H1 (cell line): ENCODE measurements at regions not wholly inside any gene's neighbourhood (a gene's known extent, or its start where the extent isn't known, plus 50 kb on each side); places are given as distances from the start of the nearest gene placed in this dataset.

ENCODE experiments used
- CTCF ChIA-PET: fragments of 300-600 bp; sonication (Branson Sonifier 250); formaldehyde crosslinking; loops from one replicate; lab custom pipeline; 2021; ENCODE audit not compliant: partially characterized antibody; lab: Charles Lee
- POLR2A ChIA-PET: fragments of 300-600 bp; sonication (Branson Sonifier 250); formaldehyde crosslinking; loops from one replicate; lab custom pipeline; 2021; ENCODE audit warnings: inconsistent platforms; ENCODE audit not compliant: partially characterized antibody; lab: Charles Lee
- DNase-seq, 2 experiments: peaks; one replicate each; pipeline versions ENCODE4 v3.0.0 to v3.0.0-alpha.2; 2010 to 2022; ENCODE audit warnings: low spot score in 2 of 2, low read depth in 1 of 2, mixed read lengths in 1 of 2
- FAIRE-seq: peaks from 2 replicates; lab custom pipeline; 2011; peaks lifted over from hg19 to GRCh38; lab: Jason Lieb, UNC
- H2AFZ ChIP-seq: 2 replicates; pipeline ENCODE4 v1.8.1; 2012; ENCODE audit warnings: low read length, inconsistent platforms
- H2AK5ac ChIP-seq: 2 replicates; pipeline ENCODE4 v1.6.1; 2013; ENCODE audit warnings: low read depth, low read length
- H2BK120ac ChIP-seq: replicated peaks from 2 replicates; pipeline ENCODE3; 2013; ENCODE audit warnings: low read depth, low read length, inconsistent platforms
- H2BK12ac ChIP-seq: 2 replicates; pipeline ENCODE4 v1.6.1; 2013; ENCODE audit warnings: low read depth, low read length
- H2BK15ac ChIP-seq: 2 replicates; pipeline ENCODE4 v1.6.1; 2013; ENCODE audit warnings: low read length
- H2BK20ac ChIP-seq: 2 replicates; pipeline ENCODE4 v1.6.1; 2013; ENCODE audit warnings: low read length
- H2BK5ac ChIP-seq: 2 replicates; pipeline ENCODE4 v1.6.1; 2013; ENCODE audit warnings: low read depth, low read length
- H3K14ac ChIP-seq: 2 replicates; pipeline ENCODE4 v1.6.1; 2013; ENCODE audit warnings: inconsistent platforms; ENCODE audit not compliant: insufficient read length
- H3K18ac ChIP-seq: 2 replicates; pipeline ENCODE4 v1.6.1; 2013; ENCODE audit warnings: low read length; ENCODE audit errors: extremely low read depth
- H3K23ac ChIP-seq: 2 replicates; pipeline ENCODE4 v1.6.1; 2013; ENCODE audit warnings: inconsistent platforms; ENCODE audit not compliant: insufficient read length
- H3K23me2 ChIP-seq: 2 replicates; pipeline ENCODE4 v1.6.1; 2013; ENCODE audit warnings: low read depth, low read length
- H3K27ac ChIP-seq: 2 replicates; pipeline ENCODE4 v1.6.1; 2011; ENCODE audit warnings: low read depth, low read length, inconsistent platforms
- H3K27me3 ChIP-seq, 4 experiments: replicated peaks in 1 of 4; 1 replicate in 1 of 4; 2 replicates in 3 of 4; pipeline versions ENCODE4 v1.6.1 to v1.8.1; 2011 to 2013; ENCODE audit warnings: low read length in 3 of 4, mild to moderate bottlenecking in 3 of 4, inconsistent platforms in 2 of 4, mixed read lengths in 2 of 4, moderate library complexity in 1 of 4; ENCODE audit not compliant: control insufficient read depth in 3 of 4, insufficient read depth in 3 of 4; ENCODE audit errors: extremely low read depth in 1 of 4
- H3K36me3 ChIP-seq, 4 experiments: 2 replicates each; pipeline versions ENCODE4 v1.6.1 to v1.8.1; 2011 to 2013; ENCODE audit warnings: mild to moderate bottlenecking in 4 of 4, low read length in 3 of 4, moderate library complexity in 2 of 4, control low read depth in 1 of 4, inconsistent platforms in 1 of 4; ENCODE audit not compliant: insufficient read depth in 4 of 4, control insufficient read depth in 2 of 4
- H3K4ac ChIP-seq: replicated peaks from 2 replicates; pipeline ENCODE3; 2013; ENCODE audit warnings: low read length, low read depth, mixed read lengths, inconsistent platforms; ENCODE audit not compliant: insufficient read length
- H3K4me1 ChIP-seq, 4 experiments: replicated peaks in 1 of 4; 1 replicate in 1 of 4; 2 replicates in 3 of 4; pipeline versions ENCODE4 v1.6.1 to v1.8.1; 2011 to 2013; ENCODE audit warnings: low read length in 3 of 4, inconsistent platforms in 2 of 4, mixed read lengths in 1 of 4; ENCODE audit not compliant: insufficient read depth in 4 of 4, control insufficient read depth in 3 of 4
- H3K4me2 ChIP-seq, 2 experiments: 2 replicates each; pipeline versions ENCODE4 v1.6.1 to v1.8.1; 2011 to 2013; ENCODE audit warnings: low read depth in 2 of 2, low read length in 2 of 2, control low read depth in 1 of 2, inconsistent platforms in 1 of 2, mild to moderate bottlenecking in 1 of 2; ENCODE audit not compliant: insufficient read depth in 1 of 2
- H3K4me3 ChIP-seq, 4 experiments: fragments of 200-600, 300-600 bp in 1 of 4; sonication (generic), shearing (Covaris generic), sonication (Bioruptor Twin) in 1 of 4; 2 replicates each; pipeline versions ENCODE4 v1.5.1 to v1.8.1; 2011 to 2016; ENCODE audit warnings: low read length in 4 of 4, low read depth in 3 of 4, control low read depth in 2 of 4, inconsistent platforms in 2 of 4, mild to moderate bottlenecking in 2 of 4, mixed read lengths in 1 of 4, moderate library complexity in 1 of 4; ENCODE audit not compliant: insufficient read depth in 2 of 4; ENCODE audit errors: extremely low read depth in 1 of 4
- H3K56ac ChIP-seq: replicated peaks from 2 replicates; pipeline ENCODE3; 2013; ENCODE audit warnings: low read depth, mild to moderate bottlenecking, mixed read lengths, low read length, inconsistent platforms; ENCODE audit not compliant: insufficient read length
- H3K79me1 ChIP-seq: 2 replicates; pipeline ENCODE4 v1.6.1; 2013; ENCODE audit warnings: low read depth, low read length, control low read depth
- H3K79me2 ChIP-seq, 2 experiments: 2 replicates each; pipeline versions ENCODE4 v1.6.1 to v1.8.1; 2012 to 2013; ENCODE audit warnings: low read length in 2 of 2, mild to moderate bottlenecking in 2 of 2, inconsistent platforms in 1 of 2; ENCODE audit not compliant: insufficient read depth in 2 of 2, control insufficient read depth in 1 of 2
- H3K9ac ChIP-seq, 4 experiments: replicated peaks in 1 of 4; 1 replicate in 1 of 4; 2 replicates in 3 of 4; pipeline versions ENCODE4 v1.6.1 to v1.8.1; 2011 to 2013; ENCODE audit warnings: low read depth in 3 of 4, low read length in 3 of 4, control low read depth in 2 of 4, mild to moderate bottlenecking in 2 of 4, moderate library complexity in 2 of 4, inconsistent platforms in 1 of 4; ENCODE audit errors: extremely low read depth in 1 of 4
- H3K9me3 ChIP-seq, 2 experiments: 2 replicates each; pipeline versions ENCODE4 v1.6.1 to v1.8.1; 2012 to 2013; ENCODE audit warnings: mild to moderate bottlenecking in 2 of 2, moderate library complexity in 2 of 2, control low read depth in 1 of 2, inconsistent platforms in 1 of 2, low read depth in 1 of 2, low read length in 1 of 2, mixed read lengths in 1 of 2; ENCODE audit not compliant: insufficient read depth in 2 of 2
- H4K20me1 ChIP-seq, 2 experiments: replicated peaks in 1 of 2; 2 replicates each; pipeline versions ENCODE3 to v1.8.1; 2011 to 2013; ENCODE audit warnings: inconsistent platforms in 2 of 2, low read length in 2 of 2, mild to moderate bottlenecking in 1 of 2; ENCODE audit not compliant: insufficient read depth in 2 of 2, control insufficient read depth in 1 of 2
- H4K5ac ChIP-seq: 2 replicates; pipeline ENCODE4 v1.6.1; 2013; ENCODE audit warnings: low read length, low read depth, mixed read lengths, inconsistent platforms; ENCODE audit not compliant: insufficient read length
- H4K8ac ChIP-seq: 2 replicates; pipeline ENCODE4 v1.8.0; 2013; ENCODE audit warnings: mild to moderate bottlenecking, moderate library complexity, low read length, inconsistent platforms; ENCODE audit not compliant: insufficient read depth; ENCODE audit errors: extremely low read depth
- H4K91ac ChIP-seq: replicated peaks from 2 replicates; pipeline ENCODE3; 2013; ENCODE audit warnings: low read length, mixed read lengths, inconsistent platforms; ENCODE audit not compliant: insufficient read length
- ASH2L ChIP-seq: fragments of 200-600, 300-600 bp; sonication (generic); IDR thresholded peaks from one replicate; pipeline ENCODE4 v1.7.1; 2017; ENCODE audit warnings: low read length
- BCL11A ChIP-seq, 2 experiments: IDR thresholded peaks; one replicate each; pipeline ENCODE4 v1.6.1; 2011; ENCODE audit warnings: low read depth in 2 of 2, low read length in 2 of 2, mild to moderate bottlenecking in 2 of 2
- CBX5 ChIP-seq: fragments of 300-800, 300-1000 bp; sonication (generic); IDR thresholded peaks from 2 replicates; pipeline ENCODE4 v1.7.1; 2016; ENCODE audit warnings: antibody characterized with exemption, low read length, low read depth
- CEBPB ChIP-seq: IDR thresholded peaks from 2 replicates; pipeline ENCODE4 v1.6.1; 2012; ENCODE audit warnings: low read depth, low read length
- CHD2 ChIP-seq: IDR thresholded peaks from 2 replicates; pipeline ENCODE4 v1.6.1; 2012; ENCODE audit warnings: low read length, improper control_type of control experiment
- GABPA ChIP-seq: IDR thresholded peaks from 2 replicates; pipeline ENCODE4 v1.6.1; 2011; ENCODE audit warnings: mild to moderate bottlenecking, low read length, moderate library complexity, borderline replicate concordance; ENCODE audit not compliant: insufficient read depth
- GTF2F1 ChIP-seq: IDR thresholded peaks from 2 replicates; pipeline ENCODE4 v1.6.1; 2012; ENCODE audit warnings: low read depth, low read length, improper control_type of control experiment, borderline replicate concordance
- JUN ChIP-seq: IDR thresholded peaks from 2 replicates; pipeline ENCODE4 v1.6.1; 2011; ENCODE audit warnings: low read depth, mild to moderate bottlenecking, improper control_type of control experiment, low read length
- JUND ChIP-seq: IDR thresholded peaks from 2 replicates; pipeline ENCODE4 v1.6.1; 2011; ENCODE audit warnings: mild to moderate bottlenecking, improper control_type of control experiment, low read length
- KDM5A ChIP-seq: fragments of 200-600 bp; IDR thresholded peaks from 2 replicates; pipeline ENCODE4 v1.7.1; 2012; ENCODE audit warnings: mild to moderate bottlenecking, low read length, inconsistent platforms, mixed read lengths
- NRF1 ChIP-seq: IDR thresholded peaks from 2 replicates; pipeline ENCODE4 v1.6.1; 2011; ENCODE audit warnings: mild to moderate bottlenecking, low read depth, low read length, improper control_type of control experiment
- POLR2AphosphoS5 ChIP-seq: IDR thresholded peaks from 2 replicates; pipeline ENCODE4 v1.6.1; 2011; ENCODE audit warnings: low read depth, low read length
- RAD21 ChIP-seq, 2 experiments: IDR thresholded peaks in 1 of 2; conservative IDR thresholded peaks in 1 of 2; 2 replicates each; pipeline ENCODE4 v1.6.1; 2011; ENCODE audit warnings: low read depth in 2 of 2, low read length in 2 of 2, improper control_type of control experiment in 1 of 2, inconsistent platforms in 1 of 2, mild to moderate bottlenecking in 1 of 2, moderate library complexity in 1 of 2
- RFX5 ChIP-seq: IDR thresholded peaks from 2 replicates; pipeline ENCODE4 v1.6.1; 2011; ENCODE audit warnings: low read depth, low read length, improper control_type of control experiment, borderline replicate concordance
- SAP30 ChIP-seq: fragments of 300-600 bp; sonication (generic); IDR thresholded peaks from 2 replicates; pipeline ENCODE4 v1.7.1; 2012; ENCODE audit warnings: low read length, moderate library complexity, mild to moderate bottlenecking, inconsistent platforms; ENCODE audit not compliant: insufficient read depth, insufficient replicate concordance
- SIX5 ChIP-seq: IDR thresholded peaks from 2 replicates; pipeline ENCODE4 v1.6.1; 2011; ENCODE audit warnings: mild to moderate bottlenecking, low read depth, low read length
- TAF1 ChIP-seq: IDR thresholded peaks from 2 replicates; pipeline ENCODE4 v1.6.1; 2011; ENCODE audit warnings: mild to moderate bottlenecking, low read depth, low read length
- WGBS, 2 experiments: shearing (Covaris generic) in 1 of 2; methylation state at CpG; one replicate each; pipeline versions ENCODE4 v1.1.6 to v1.1.7; 2013 to 2015; ENCODE audit warnings: low lambda C conversion rate in 2 of 2, mixed read lengths in 2 of 2, inconsistent platforms in 1 of 2, low coverage in 1 of 2, missing lambda C conversion rate in 1 of 2; ENCODE audit not compliant: insufficient replicate concordance in 2 of 2, insufficient coverage in 1 of 2, insufficient read length in 1 of 2; ENCODE audit errors: extremely low coverage in 1 of 2, missing lambda C conversion rate in 1 of 2; 5-methylcytosine and 5-hydroxymethylcytosine counted together

DNA sequence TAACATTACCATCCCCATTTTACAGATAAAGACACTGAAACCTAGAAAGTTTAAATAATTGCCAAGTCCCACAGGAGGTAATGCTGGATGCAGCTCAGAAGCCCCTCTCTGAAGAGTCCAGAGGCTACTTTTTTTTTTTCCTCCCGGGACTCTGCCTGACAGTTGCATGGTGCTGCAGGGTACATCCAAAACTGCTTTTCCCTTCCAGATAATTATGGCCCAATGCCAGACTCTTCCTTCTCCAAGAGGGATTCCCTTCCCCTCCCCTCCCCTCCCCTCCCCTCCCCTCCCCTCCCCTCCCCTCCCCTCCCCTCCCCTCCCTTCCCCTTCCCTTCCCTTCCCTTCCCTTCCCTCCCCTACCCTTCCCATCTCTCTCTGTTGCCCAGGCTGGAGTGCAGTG, 122.9 kb downstream of the LSMEM1 start:
- Histone ChIP-seq H2BK5ac (no peak overlapping the region), H4K5ac (no peak overlapping the region), H4K8ac (no peak overlapping the region), H3K9ac (no peak overlapping the region), H2AFZ (no peak overlapping the region), H3K56ac (no peak overlapping the region), H4K20me1 (no peaks in the 10 kb centered on the region), H3K36me3 (no peaks in the 10 kb centered on the region), H3K18ac (no peak overlapping the region), H3K79me1 (no peaks in the 10 kb centered on the region), H2BK20ac (no peak overlapping the region), H3K79me2 (no peaks in the 10 kb centered on the region), H3K27ac (no peak overlapping the region), H3K23me2 (no peaks in the 10 kb centered on the region), H3K9me3 (no peaks in the 10 kb centered on the region), H3K4me1 (no peaks in the 10 kb centered on the region), H3K27me3 (no peaks in the 10 kb centered on the region), H2BK15ac (no peak overlapping the region), H3K23ac (no peak overlapping the region), H4K91ac (no peak overlapping the region), H2BK120ac (no peak overlapping the region), H3K4me2 (no peak overlapping the region), H3K4ac (no peak overlapping the region), H2BK12ac (no peak overlapping the region), H3K4me3 (no peak overlapping the region), H3K14ac (no peak overlapping the region), H2AK5ac (no peak overlapping the region)
- CTCF ChIA-PET: no interaction called here
- no peak for FAIRE-seq
- no CpG with 5 or more reads among the region's 1 CpG for WGBS, 2 experiments
- no peak for DNase-seq
- POLR2A ChIA-PET: no interaction called here
- no peak for TF ChIP-seq RFX5
- no peak for TF ChIP-seq CEBPB
- TF ChIP-seq TAF1: no peak
- no peak for TF ChIP-seq GABPA
- TF ChIP-seq NRF1: no peak
- no peak for TF ChIP-seq BCL11A (IDR thresholded peaks at IDR 0.05; ENCODE audit: low read depth in 2 of 2, low read length in 2 of 2)
- TF ChIP-seq SIX5: no peak
- no peak for TF ChIP-seq KDM5A
- no peak for TF ChIP-seq CBX5
- TF ChIP-seq POLR2AphosphoS5: no peak
- no peak for TF ChIP-seq ASH2L
- no peak for TF ChIP-seq CHD2
- TF ChIP-seq JUN: no peak
- no peak for TF ChIP-seq RAD21 (IDR thresholded peaks at IDR 0.05 in 1 of 2, conservative IDR thresholded peaks at IDR 0.05 in 1 of 2; ENCODE audit: low read depth in 2 of 2, low read length in 2 of 2)
- no peak for TF ChIP-seq GTF2F1
- TF ChIP-seq JUND: no peak
- TF ChIP-seq SAP30: no peak
